ENCODE measurements at regions not wholly inside any gene's neighbourhood (a gene's known extent, or its start where the extent isn't known, plus 50 kb on each side); places are given as distances from the start of the nearest gene placed in this dataset.

DNA sequence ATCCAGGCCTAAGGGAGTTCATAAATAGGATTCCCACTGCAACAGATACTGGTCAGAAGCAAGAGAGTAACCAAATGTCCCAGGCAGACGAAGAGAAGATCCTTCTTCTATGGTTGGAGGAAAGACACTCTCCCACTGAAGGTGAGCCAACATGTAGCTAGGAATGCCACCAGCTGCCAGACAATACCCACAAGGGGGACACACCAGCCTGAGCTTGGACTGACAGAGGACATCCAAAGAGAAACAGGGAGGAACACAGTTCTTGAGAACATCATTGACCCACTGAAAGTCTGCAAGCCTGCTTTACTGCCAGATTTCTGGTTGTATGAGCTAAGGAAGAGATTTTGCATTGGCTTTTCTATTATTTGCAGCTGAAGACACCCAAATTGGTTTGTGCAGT lies 80.1 kb downstream of the PXDC1 start:
- TF ChIP-seq EZH2 (IDR thresholded peaks at IDR 0.05; ENCODE audit: insufficient read depth, poor library complexity, severe bottlenecking): no peak
- TF ChIP-seq EZH2phosphoT487 (IDR thresholded peaks at IDR 0.05; ENCODE audit: insufficient read depth, low read depth): no peak

All from GM23248 (cell line).